ENCODE measurements at regions not wholly inside any gene's neighbourhood (a gene's known extent, or its start where the extent isn't known, plus 50 kb on each side); places are given as distances from the start of the nearest gene placed in this dataset.

DNA sequence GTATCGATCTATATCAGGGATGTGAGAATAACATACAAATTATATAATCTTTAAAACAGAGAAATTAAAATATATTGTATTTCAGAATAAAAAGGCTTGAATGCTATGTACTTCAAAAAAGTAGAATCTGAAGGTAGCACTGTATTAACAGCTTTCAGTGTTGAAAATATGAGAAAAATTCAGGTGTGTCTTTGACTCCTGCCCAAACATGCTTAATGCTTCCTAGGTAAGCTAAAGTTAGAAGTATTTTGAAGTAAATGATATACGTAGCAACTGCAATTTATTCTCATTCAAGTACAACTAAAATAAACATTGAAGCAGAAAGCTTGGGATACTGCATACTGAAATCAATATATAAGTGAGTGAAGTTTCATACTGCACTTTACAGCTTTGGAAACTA lies 1082.0 kb upstream of the ACVR2A start:
- TF ChIP-seq, protein P1, sequence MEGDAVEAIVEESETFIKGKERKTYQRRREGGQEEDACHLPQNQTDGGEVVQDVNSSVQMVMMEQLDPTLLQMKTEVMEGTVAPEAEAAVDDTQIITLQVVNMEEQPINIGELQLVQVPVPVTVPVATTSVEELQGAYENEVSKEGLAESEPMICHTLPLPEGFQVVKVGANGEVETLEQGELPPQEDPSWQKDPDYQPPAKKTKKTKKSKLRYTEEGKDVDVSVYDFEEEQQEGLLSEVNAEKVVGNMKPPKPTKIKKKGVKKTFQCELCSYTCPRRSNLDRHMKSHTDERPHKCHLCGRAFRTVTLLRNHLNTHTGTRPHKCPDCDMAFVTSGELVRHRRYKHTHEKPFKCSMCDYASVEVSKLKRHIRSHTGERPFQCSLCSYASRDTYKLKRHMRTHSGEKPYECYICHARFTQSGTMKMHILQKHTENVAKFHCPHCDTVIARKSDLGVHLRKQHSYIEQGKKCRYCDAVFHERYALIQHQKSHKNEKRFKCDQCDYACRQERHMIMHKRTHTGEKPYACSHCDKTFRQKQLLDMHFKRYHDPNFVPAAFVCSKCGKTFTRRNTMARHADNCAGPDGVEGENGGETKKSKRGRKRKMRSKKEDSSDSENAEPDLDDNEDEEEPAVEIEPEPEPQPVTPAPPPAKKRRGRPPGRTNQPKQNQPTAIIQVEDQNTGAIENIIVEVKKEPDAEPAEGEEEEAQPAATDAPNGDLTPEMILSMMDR (IDR thresholded peaks at IDR 0.05), result no peak
- TF ChIP-seq POLR2AphosphoS5 (IDR thresholded peaks at IDR 0.05) (no peak), POLR2A (IDR thresholded peaks at IDR 0.05) (no peak)
